ENCODE measurements at regions not wholly inside any gene's neighbourhood (a gene's known extent, or its start where the extent isn't known, plus 50 kb on each side); places are given as distances from the start of the nearest gene placed in this dataset.

DNA sequence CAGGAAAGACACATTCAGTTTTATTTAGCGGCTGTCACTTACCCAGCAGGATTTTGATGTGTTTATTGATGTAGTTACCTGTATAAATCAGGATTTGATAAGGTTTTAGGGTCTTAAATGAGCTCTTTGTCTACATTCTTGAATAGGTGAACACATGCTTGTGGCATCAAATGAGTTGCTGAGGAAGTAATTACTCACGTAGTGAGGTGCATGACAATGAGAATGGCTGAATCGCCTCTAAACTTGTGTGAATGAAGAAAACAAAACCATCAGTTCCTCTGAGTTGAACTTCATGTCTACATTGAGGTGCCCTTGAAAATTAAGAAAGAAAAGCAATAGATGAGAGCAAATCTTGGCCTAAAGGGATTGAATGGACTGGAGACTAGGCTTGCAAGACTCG is 245.6 kb upstream of the SATB1 start:
- FAIRE-seq: no peak
- no peak overlapping the region for H3K4me2 ChIP-seq (ENCODE audit: control insufficient read depth, extremely low read depth, insufficient read depth, low read depth, low read length)

DNA sequence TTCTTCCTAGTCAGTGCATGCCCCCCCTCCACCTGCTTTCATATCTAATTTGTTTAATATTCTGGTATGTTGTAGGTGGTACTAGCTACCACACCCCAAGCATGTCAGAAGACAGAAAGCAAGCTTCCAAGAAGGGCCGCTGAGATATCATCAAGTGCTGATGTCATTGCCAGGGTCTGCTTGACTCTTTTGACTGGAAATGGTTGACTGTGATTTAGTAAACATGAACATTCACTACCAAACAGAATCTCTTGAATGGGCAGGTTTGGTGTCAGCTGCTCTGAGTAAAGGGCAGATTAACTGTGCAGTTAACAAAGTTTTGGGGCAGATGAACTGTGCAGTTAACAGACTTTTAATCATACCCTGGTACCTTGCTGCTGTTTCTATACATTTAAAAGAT is 244.2 kb upstream of the SATB1 start:
- dilution Hi-C loops (cut with MboI; ENCODE audit: extremely low pct_ligation_motif_present, low sequenced_read_pairs): no loop called here
- Histone ChIP-seq H3K9ac (ENCODE audit: control insufficient read depth, extremely low read depth, insufficient read depth, low read length) (no peak overlapping the region), H3K4me2 (ENCODE audit: control insufficient read depth, extremely low read depth, insufficient read depth, low read depth, low read length) (no peak overlapping the region), H4K20me1 (ENCODE audit: control insufficient read depth, extremely low read depth, insufficient read depth, low read length) (no peaks in the 10 kb centered on the region), H3K9me3 (ENCODE audit: control insufficient read depth, low read depth, low read length) (no peaks in the 10 kb centered on the region), H3K4me1 (ENCODE audit: control insufficient read depth, extremely low read depth, insufficient read depth, low read length) (peaks cover 9% of the 10 kb centered on the region), H3K36me3 (ENCODE audit: control insufficient read depth in 2 of 2, extremely low read depth in 1 of 2, insufficient read depth in 2 of 2, low read length in 2 of 2) (no peaks in the 10 kb centered on the region), H3K27ac (ENCODE audit: control insufficient read depth, insufficient read depth, low read length) (no peak overlapping the region), H3K4me3 (ENCODE audit: control insufficient read depth in 2 of 3, extremely low read depth in 1 of 3, insufficient read depth in 2 of 3, low read depth in 1 of 3, low read length in 3 of 3) (no peak overlapping the region), H3K9me1 (ENCODE audit: control insufficient read depth, extremely low read depth, insufficient read depth, low read length) (no peaks in the 10 kb centered on the region), H3K27me3 (ENCODE audit: control insufficient read depth, extremely low read depth, insufficient read depth, low read length) (no peaks in the 10 kb centered on the region), H3K79me2 (ENCODE audit: control insufficient read depth, insufficient read depth, low read length) (no peaks in the 10 kb centered on the region), H2AFZ (ENCODE audit: control insufficient read depth, low read length) (no peak overlapping the region)
- DNase-seq (ENCODE audit: low read depth, low spot score) (no peak), FAIRE-seq (no peak)
- no peak for TF ChIP-seq EZH2 (IDR thresholded peaks at IDR 0.05; ENCODE audit: low read length)
- TF ChIP-seq, protein P1, sequence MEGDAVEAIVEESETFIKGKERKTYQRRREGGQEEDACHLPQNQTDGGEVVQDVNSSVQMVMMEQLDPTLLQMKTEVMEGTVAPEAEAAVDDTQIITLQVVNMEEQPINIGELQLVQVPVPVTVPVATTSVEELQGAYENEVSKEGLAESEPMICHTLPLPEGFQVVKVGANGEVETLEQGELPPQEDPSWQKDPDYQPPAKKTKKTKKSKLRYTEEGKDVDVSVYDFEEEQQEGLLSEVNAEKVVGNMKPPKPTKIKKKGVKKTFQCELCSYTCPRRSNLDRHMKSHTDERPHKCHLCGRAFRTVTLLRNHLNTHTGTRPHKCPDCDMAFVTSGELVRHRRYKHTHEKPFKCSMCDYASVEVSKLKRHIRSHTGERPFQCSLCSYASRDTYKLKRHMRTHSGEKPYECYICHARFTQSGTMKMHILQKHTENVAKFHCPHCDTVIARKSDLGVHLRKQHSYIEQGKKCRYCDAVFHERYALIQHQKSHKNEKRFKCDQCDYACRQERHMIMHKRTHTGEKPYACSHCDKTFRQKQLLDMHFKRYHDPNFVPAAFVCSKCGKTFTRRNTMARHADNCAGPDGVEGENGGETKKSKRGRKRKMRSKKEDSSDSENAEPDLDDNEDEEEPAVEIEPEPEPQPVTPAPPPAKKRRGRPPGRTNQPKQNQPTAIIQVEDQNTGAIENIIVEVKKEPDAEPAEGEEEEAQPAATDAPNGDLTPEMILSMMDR (optimal IDR thresholded peaks at IDR 0.05 in 1 of 3, IDR thresholded peaks at IDR 0.05 in 1 of 3, conservative IDR thresholded peaks at IDR 0.05 in 1 of 3; ENCODE audit: extremely low read depth in 1 of 3, insufficient read depth in 2 of 3, low read length in 3 of 3): no peak

More for the DNA sequence above, 245.6 kb upstream of the SATB1 start:
- H3K4me1 ChIP-seq (ENCODE audit: control insufficient read depth, extremely low read depth, insufficient read depth, low read length): peaks cover 9% of the 10 kb centered on the region
- no peak overlapping the region for H3K27ac ChIP-seq (ENCODE audit: control insufficient read depth, insufficient read depth, low read length)
- no peak overlapping the region for H3K4me3 ChIP-seq (ENCODE audit: control insufficient read depth in 2 of 3, extremely low read depth in 1 of 3, insufficient read depth in 2 of 3, low read depth in 1 of 3, low read length in 3 of 3)
- no peaks in the 10 kb centered on the region for H3K27me3 ChIP-seq (ENCODE audit: control insufficient read depth, extremely low read depth, insufficient read depth, low read length)
- H4K20me1 ChIP-seq (ENCODE audit: control insufficient read depth, extremely low read depth, insufficient read depth, low read length): no peaks in the 10 kb centered on the region
- DNase-seq (ENCODE audit: low read depth, low spot score): no peak
- no peaks in the 10 kb centered on the region for H3K9me3 ChIP-seq (ENCODE audit: control insufficient read depth, low read depth, low read length)
- no peak for TF ChIP-seq EZH2 (IDR thresholded peaks at IDR 0.05; ENCODE audit: low read length)
- TF ChIP-seq, protein P1 (optimal IDR thresholded peaks at IDR 0.05 in 1 of 3, IDR thresholded peaks at IDR 0.05 in 1 of 3, conservative IDR thresholded peaks at IDR 0.05 in 1 of 3; ENCODE audit: extremely low read depth in 1 of 3, insufficient read depth in 2 of 3, low read length in 3 of 3): no peak
- H3K9me1 ChIP-seq (ENCODE audit: control insufficient read depth, extremely low read depth, insufficient read depth, low read length): no peaks in the 10 kb centered on the region
- H3K79me2 ChIP-seq (ENCODE audit: control insufficient read depth, insufficient read depth, low read length): no peaks in the 10 kb centered on the region
- H3K36me3 ChIP-seq (ENCODE audit: control insufficient read depth in 2 of 2, extremely low read depth in 1 of 2, insufficient read depth in 2 of 2, low read length in 2 of 2): no peaks in the 10 kb centered on the region
- H3K9ac ChIP-seq (ENCODE audit: control insufficient read depth, extremely low read depth, insufficient read depth, low read length): no peak overlapping the region
- dilution Hi-C loops (cut with MboI; ENCODE audit: extremely low pct_ligation_motif_present, low sequenced_read_pairs): no loop called here
- no peak overlapping the region for H2AFZ ChIP-seq (ENCODE audit: control insufficient read depth, low read length)

All from keratinocyte (primary cell).